Breast epithelium (tissue), 4 donors: ENCODE measurements at regions not wholly inside any gene's neighbourhood (a gene's known extent, or its start where the extent isn't known, plus 50 kb on each side); places are given as distances from the start of the nearest gene placed in this dataset.

Source experiments
- DNase-seq, 2 donors: peaks; one replicate each; pipeline ENCODE4 v3.0.0-alpha.2; 2019; ENCODE audit warnings: low spot score in 2 of 2
- H3K27ac ChIP-seq, 2 donors: fragments of 200-600 bp; sonication (generic) in 1 of 2; one replicate each; pipeline ENCODE4 v1.5.1; 2016 to 2019; ENCODE audit warnings: mild to moderate bottlenecking in 1 of 2
- H3K27me3 ChIP-seq, 2 donors: fragments of 200-600 bp; sonication (generic) in 1 of 2; one replicate each; pipeline versions ENCODE4 v1.5.1 to v1.6.0; 2017 to 2019; ENCODE audit warnings: control low read depth in 1 of 2, mild to moderate bottlenecking in 1 of 2
- H3K36me3 ChIP-seq: fragments of 200-600 bp; one replicate; pipeline ENCODE4 v1.5.1; 2019
- H3K4me1 ChIP-seq, 2 donors: fragments of 200-600 bp; sonication (generic); one replicate each; pipeline ENCODE4 v1.5.1; 2016 to 2019; ENCODE audit warnings: control low read depth in 1 of 2
- H3K4me3 ChIP-seq, 3 donors: fragments of 200-600 bp; sonication (generic); 1 replicate in 2 of 3; 2 replicates in 1 of 3; pipeline ENCODE4 v1.5.1; 2016 to 2019; ENCODE audit warnings: mild to moderate bottlenecking in 3 of 3, moderate library complexity in 2 of 3
- H3K9me3 ChIP-seq, 2 donors: fragments of 200-600 bp; sonication (generic) in 1 of 2; one replicate each; pipeline ENCODE4 v1.5.1; 2016 to 2019; ENCODE audit warnings: control low read depth in 1 of 2
- CTCF ChIP-seq, 3 donors: fragments of 450-650 bp; IDR thresholded peaks; one replicate each; pipeline ENCODE4 v1.5.1; 2016 to 2017; ENCODE audit warnings: antibody characterized with exemption in 3 of 3, mild to moderate bottlenecking in 3 of 3, moderate library complexity in 3 of 3
- POLR2A ChIP-seq: fragments of 450-650 bp; IDR thresholded peaks from one replicate; pipeline ENCODE4 v1.6.1; 2016; ENCODE audit warnings: antibody characterized with exemption, mild to moderate bottlenecking, moderate library complexity
- POLR2AphosphoS5 ChIP-seq, 3 donors: sonication (generic); formaldehyde crosslinking; IDR thresholded peaks; one replicate each; pipeline ENCODE4 v1.6.1; 2017; ENCODE audit warnings: antibody characterized with exemption in 3 of 3
- intact Hi-C: fragments of 100-400 bp; cut with DNase I; formaldehyde crosslinking; loops from one replicate; pipeline ENCODE4 v1.15.1; 2023; ENCODE audit warnings: low total_unique reads

GRCh38 chr5:68565427-68565826, 349.9 kb downstream of the PIK3R1 start:
- TF ChIP-seq POLR2AphosphoS5 (IDR thresholded peaks at IDR 0.05) = no peak
- TF ChIP-seq POLR2A = no peak
- no peak for TF ChIP-seq CTCF (IDR thresholded peaks at IDR 0.05)
- DNase-seq = no peak
- H3K4me3 ChIP-seq = no peak overlapping the region
- intact Hi-C loops = no loop called here
- no peak overlapping the region for H3K27ac ChIP-seq
- no peaks in the 10 kb centered on the region for H3K27me3 ChIP-seq
- no peaks in the 10 kb centered on the region for H3K36me3 ChIP-seq
- no peaks in the 10 kb centered on the region for H3K4me1 ChIP-seq
- no peaks in the 10 kb centered on the region for H3K9me3 ChIP-seq

GRCh38 chr5:68576805-68577204, 361.2 kb downstream of the PIK3R1 start:
- H3K36me3 ChIP-seq = no peaks in the 10 kb centered on the region
- intact Hi-C loops = no loop called here
- peaks cover 0 to 20% of the 10 kb centered on the region in 2 donors for H3K9me3 ChIP-seq
- H3K27me3 ChIP-seq = no peaks in the 10 kb centered on the region
- TF ChIP-seq POLR2A = no peak
- TF ChIP-seq CTCF (IDR thresholded peaks at IDR 0.05) = no peak
- TF ChIP-seq POLR2AphosphoS5 (IDR thresholded peaks at IDR 0.05) = no peak
- H3K27ac ChIP-seq = no peak overlapping the region
- H3K4me3 ChIP-seq = no peak overlapping the region
- no peaks in the 10 kb centered on the region for H3K4me1 ChIP-seq
- no peak for DNase-seq

GRCh38 chr5:68582284-68582683, 366.7 kb downstream of the PIK3R1 start:
- Histone ChIP-seq H3K4me3 (no peak overlapping the region), H3K27ac (no peak overlapping the region), H3K36me3 (no peaks in the 10 kb centered on the region), H3K9me3 (peaks cover 0 to 6% of the 10 kb centered on the region in 2 donors), H3K27me3 (no peaks in the 10 kb centered on the region), H3K4me1 (no peaks in the 10 kb centered on the region)
- intact Hi-C loops = no loop called here
- no peak for DNase-seq
- TF ChIP-seq POLR2AphosphoS5 (IDR thresholded peaks at IDR 0.05) (no peak), POLR2A (no peak), CTCF (IDR thresholded peaks at IDR 0.05) (no peak)

- no peak overlapping the region for H3K4me3 ChIP-seq
- H3K9me3 ChIP-seq = no peaks in the 10 kb centered on the region
- intact Hi-C loops = loop anchor here (5.0 kb wide), 1 partner anchor 695 kb away; no protein-coding TSS in a partner anchor
- H3K36me3 ChIP-seq = no peaks in the 10 kb centered on the region
- no peaks in the 10 kb centered on the region for H3K4me1 ChIP-seq
- no peak for TF ChIP-seq POLR2AphosphoS5 (IDR thresholded peaks at IDR 0.05)
- no peak for TF ChIP-seq POLR2A
- no peak for TF ChIP-seq CTCF (IDR thresholded peaks at IDR 0.05)
- no peak overlapping the region for H3K27ac ChIP-seq
- no peaks in the 10 kb centered on the region for H3K27me3 ChIP-seq
- DNase-seq = no peak
Observed at GRCh38 chr5:68587171-68587570, 371.6 kb downstream of the PIK3R1 start.

- Histone ChIP-seq H3K27me3 (no peaks in the 10 kb centered on the region), H3K27ac (no peak overlapping the region), H3K36me3 (no peaks in the 10 kb centered on the region), H3K4me3 (no peak overlapping the region), H3K9me3 (no peaks in the 10 kb centered on the region), H3K4me1 (no peaks in the 10 kb centered on the region)
- DNase-seq = no peak
- intact Hi-C loops = no loop called here
- no peak for TF ChIP-seq CTCF (IDR thresholded peaks at IDR 0.05)
- TF ChIP-seq POLR2A = no peak
- TF ChIP-seq POLR2AphosphoS5 (IDR thresholded peaks at IDR 0.05) = no peak
Observed at GRCh38 chr5:68591850-68592249, 376.3 kb downstream of the PIK3R1 start.
